T-helper 1 cell treated with Interleukin-12 subunit alpha and Interleukin-12 subunit beta and Interleukin-4 antibody, amounts not matched to agents 30 μg/mL and 1 μg/mL, for 36 hours (primary cell): ENCODE measurements at regions not wholly inside any gene's neighbourhood (a gene's known extent, or its start where the extent isn't known, plus 50 kb on each side); places are given as distances from the start of the nearest gene placed in this dataset.

ENCODE experiments used
- H3K27ac Mint-ChIP-seq: one replicate; pipeline ENCODE4 v1.8.0; 2021; ENCODE audit warnings: mild to moderate bottlenecking, mixed read lengths
- H3K27me3 Mint-ChIP-seq: one replicate; pipeline ENCODE4 v1.8.0; 2021; ENCODE audit warnings: low read depth, mixed read lengths
- H3K36me3 Mint-ChIP-seq: one replicate; pipeline ENCODE4 v1.8.0; 2021; ENCODE audit warnings: low read depth, mixed read lengths
- H3K4me1 Mint-ChIP-seq: one replicate; pipeline ENCODE4 v1.8.0; 2021; ENCODE audit warnings: low read depth, mixed read lengths
- H3K4me3 Mint-ChIP-seq: one replicate; pipeline ENCODE4 v1.8.0; 2021; ENCODE audit warnings: mild to moderate bottlenecking, moderate library complexity, mixed read lengths
- H3K9me3 Mint-ChIP-seq: one replicate; pipeline ENCODE4 v1.8.0; 2021; ENCODE audit warnings: mixed read lengths

DNA sequence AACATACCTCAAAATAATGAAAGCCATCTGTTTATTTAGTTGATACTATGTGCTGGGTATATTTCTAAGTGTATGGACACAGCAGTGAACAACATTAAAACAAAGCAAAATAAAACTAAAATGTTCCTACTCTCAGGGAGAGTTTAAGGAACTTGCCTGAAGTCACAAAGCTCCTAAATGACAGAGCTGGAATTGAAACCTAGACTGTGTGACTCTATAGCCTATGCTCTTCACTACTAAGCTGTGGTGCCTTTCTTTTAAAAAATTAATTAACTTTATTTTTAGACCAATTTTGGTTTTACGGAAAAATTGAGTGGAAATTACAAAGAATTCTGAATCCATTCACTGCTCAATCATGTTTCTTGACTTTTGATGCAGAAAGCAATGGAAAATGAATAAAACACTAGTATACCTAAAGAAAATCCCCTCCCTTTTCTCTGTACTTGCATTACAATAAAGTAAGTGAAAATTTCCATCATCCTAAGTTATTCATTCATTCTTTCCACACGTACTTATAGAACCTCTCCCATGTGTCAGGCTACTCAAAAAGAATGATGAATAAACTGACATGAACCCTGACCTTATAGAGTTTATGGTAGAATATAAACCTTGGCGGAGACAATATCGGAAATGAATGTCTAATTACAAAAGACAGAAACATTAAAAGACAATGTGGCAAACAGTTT is 189.8 kb upstream of the RBMS3 start:
- peaks cover 4% of the 10 kb centered on the region for H3K4me1 Mint-ChIP-seq
- H3K36me3 Mint-ChIP-seq, result no peaks in the 10 kb centered on the region
- H3K27me3 Mint-ChIP-seq, result no peaks in the 10 kb centered on the region
- H3K9me3 Mint-ChIP-seq, result peaks cover 13% of the 10 kb centered on the region
- no peak overlapping the region for H3K27ac Mint-ChIP-seq
- no peak overlapping the region for H3K4me3 Mint-ChIP-seq

DNA sequence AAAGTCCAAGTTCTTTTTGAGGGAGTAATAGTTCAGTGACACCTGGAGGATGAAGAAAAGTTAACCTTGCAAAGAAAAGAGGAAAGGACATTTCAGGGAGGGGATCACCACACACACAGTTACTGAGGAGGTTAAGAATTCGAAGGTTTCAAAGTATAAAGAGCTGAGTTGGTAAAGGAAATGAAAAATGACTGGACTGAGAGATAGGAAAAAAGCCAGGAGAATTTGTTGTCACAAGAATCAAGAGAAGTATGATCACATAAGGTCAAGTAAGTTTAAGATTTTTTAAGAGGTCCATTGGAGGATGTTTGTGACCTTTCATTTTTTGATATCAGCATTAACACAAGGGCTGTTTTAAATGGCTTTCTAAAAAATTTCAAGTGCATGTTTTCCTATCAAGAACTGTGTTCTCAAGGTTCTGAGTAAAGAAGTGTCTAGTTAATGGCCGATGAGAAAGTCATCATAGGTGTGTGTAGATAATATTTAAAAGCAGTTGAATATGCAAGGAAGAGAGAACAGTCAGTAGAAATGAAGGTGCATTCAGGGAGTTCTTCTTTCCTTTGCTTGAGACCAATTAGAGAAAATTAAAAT is 189.2 kb upstream of the RBMS3 start:
- Mint-ChIP-seq H3K9me3 (peaks cover 16% of the 10 kb centered on the region), H3K4me1 (peaks cover 4% of the 10 kb centered on the region), H3K36me3 (no peaks in the 10 kb centered on the region), H3K27ac (no peak overlapping the region), H3K27me3 (no peaks in the 10 kb centered on the region), H3K4me3 (no peak overlapping the region)

DNA sequence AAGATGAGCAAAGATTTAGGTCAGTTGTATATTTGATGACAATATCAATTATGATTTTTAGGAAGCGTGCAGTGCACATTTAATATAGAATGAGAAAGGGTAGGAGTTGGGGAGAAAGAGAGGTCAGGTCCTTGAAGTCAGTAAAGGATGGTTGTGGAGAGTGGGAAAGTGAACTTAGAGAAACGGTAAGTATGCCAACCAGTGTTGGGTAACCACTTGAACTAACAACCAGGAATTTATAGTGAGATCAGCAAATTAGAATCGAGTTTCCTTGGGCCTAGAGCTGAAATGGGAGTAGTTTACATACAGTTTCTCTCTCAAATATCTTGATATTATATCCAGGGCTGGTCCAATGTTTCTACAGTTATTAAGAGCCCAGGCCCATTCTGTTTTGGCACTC is 188.5 kb upstream of the RBMS3 start:
- H3K27me3 Mint-ChIP-seq, result no peaks in the 10 kb centered on the region

DNA sequence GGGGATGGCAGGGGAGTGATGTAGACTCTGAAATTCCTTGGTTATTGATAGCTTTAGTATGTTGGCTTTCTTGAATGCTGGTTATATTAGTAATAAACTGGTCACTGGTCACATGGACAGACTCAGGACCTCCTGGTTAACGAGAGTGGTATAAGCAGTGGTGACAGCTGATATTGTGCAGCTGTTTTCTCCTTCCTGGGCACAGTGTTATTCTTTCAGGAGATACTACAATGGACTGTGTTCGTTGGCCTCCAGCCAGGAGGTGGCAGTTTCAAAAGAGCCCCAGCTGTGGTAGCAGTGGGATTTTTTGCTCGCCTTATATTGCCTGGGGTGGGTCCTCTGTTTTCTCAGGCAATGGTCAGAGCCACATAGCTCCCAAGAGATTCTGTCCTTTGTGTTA is 181.6 kb upstream of the RBMS3 start:
- no peak overlapping the region for H3K27ac Mint-ChIP-seq
- no peaks in the 10 kb centered on the region for H3K36me3 Mint-ChIP-seq
- no peaks in the 10 kb centered on the region for H3K4me1 Mint-ChIP-seq
- H3K4me3 Mint-ChIP-seq, result no peak overlapping the region
- no peaks in the 10 kb centered on the region for H3K27me3 Mint-ChIP-seq
- H3K9me3 Mint-ChIP-seq, result peaks cover 23% of the 10 kb centered on the region

More for the DNA sequence above, 188.5 kb upstream of the RBMS3 start:
- H3K36me3 Mint-ChIP-seq, result no peaks in the 10 kb centered on the region
- no peak overlapping the region for H3K27ac Mint-ChIP-seq
- no peak overlapping the region for H3K4me3 Mint-ChIP-seq
- peaks cover 20% of the 10 kb centered on the region for H3K9me3 Mint-ChIP-seq
- H3K4me1 Mint-ChIP-seq, result peaks cover 4% of the 10 kb centered on the region

DNA sequence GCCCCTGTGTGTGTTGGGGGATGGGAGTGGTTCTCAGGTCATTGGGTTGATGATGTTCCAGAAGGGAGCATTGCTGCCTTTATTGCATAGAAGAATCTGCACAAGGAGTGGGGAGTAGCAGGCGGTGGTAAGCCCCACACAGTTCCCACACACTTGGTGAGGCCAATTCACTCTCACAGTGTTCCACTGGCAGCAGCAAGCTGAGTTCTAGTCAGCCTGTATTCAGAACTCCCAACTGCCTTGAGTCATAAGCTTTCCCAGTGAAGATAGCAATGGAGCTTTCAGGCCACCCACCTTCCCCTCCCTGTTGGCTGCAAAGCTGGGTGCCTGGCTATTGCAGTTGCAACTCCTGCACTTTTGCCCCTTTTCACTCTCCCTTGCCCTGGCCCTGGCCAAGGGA is 181.1 kb upstream of the RBMS3 start:
- Mint-ChIP-seq H3K27ac (no peak overlapping the region), H3K4me3 (no peak overlapping the region), H3K27me3 (no peaks in the 10 kb centered on the region), H3K4me1 (no peaks in the 10 kb centered on the region), H3K9me3 (peaks cover 23% of the 10 kb centered on the region), H3K36me3 (no peaks in the 10 kb centered on the region)

DNA sequence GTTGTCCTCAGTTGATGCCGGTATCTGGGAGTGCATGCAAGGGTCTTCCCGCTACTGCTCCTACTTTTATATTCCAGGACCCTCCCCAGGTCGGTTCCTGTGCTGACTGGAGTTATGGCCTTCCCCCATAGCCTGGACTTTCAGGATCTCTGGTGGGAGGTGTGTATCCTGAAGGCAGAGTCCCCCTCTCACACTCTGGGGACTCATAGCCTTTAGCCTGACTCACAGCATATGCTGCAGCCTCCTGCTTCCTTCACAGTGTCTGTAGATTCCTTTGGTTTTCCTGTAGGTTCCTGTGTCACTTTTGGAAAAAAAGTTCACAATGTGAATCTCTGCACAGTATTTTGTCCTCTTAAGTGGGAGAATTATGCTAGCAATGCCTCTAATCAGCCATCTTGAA is 180.6 kb upstream of the RBMS3 start:
- Mint-ChIP-seq H3K4me3 (no peak overlapping the region), H3K27ac (no peak overlapping the region), H3K9me3 (peaks cover 23% of the 10 kb centered on the region), H3K4me1 (no peaks in the 10 kb centered on the region), H3K36me3 (no peaks in the 10 kb centered on the region), H3K27me3 (no peaks in the 10 kb centered on the region)

DNA sequence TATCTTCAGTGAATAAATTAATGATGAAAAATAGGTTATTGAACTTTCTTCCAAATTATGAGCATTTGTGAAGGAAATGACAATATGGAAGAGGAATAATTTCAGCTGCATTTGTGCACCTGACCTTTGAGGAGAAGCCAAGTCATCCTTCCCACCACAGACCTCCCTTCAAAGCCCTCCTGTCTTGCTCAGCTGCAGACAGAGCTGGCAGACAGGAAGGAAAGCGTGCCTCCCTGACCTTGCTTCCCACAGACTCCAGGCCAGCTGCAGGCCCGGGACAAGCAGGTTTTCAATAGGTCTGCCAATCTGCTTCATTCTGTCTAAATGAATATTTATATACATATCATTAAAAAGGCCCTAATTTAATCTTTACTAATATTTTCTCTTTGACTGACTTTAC is 152.9 kb upstream of the RBMS3 start:
- no peaks in the 10 kb centered on the region for H3K36me3 Mint-ChIP-seq

DNA sequence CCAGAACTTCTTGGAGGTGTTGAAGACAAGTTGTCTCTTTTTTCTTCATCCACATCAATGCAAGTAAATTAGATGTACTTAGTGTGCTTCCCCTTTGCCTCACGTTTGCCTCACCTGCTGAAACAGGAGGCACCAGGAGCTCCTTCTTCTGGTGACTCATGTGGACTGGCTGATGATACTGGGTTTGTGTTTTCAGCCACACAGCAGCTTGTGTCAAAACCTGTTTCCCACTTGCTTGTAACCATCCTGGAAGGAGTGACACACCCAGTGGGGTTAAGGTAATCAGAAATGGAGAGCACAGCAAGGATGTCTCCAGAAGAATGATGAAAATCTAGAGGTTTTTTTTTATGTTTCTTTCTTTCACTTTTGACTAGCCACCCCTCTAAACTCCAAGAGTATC is 143.3 kb upstream of the RBMS3 start:
- no peaks in the 10 kb centered on the region for H3K9me3 Mint-ChIP-seq
- H3K36me3 Mint-ChIP-seq, result no peaks in the 10 kb centered on the region
- no peak overlapping the region for H3K4me3 Mint-ChIP-seq
- no peak overlapping the region for H3K27ac Mint-ChIP-seq
- H3K4me1 Mint-ChIP-seq, result peaks cover 4% of the 10 kb centered on the region
- H3K27me3 Mint-ChIP-seq, result no peaks in the 10 kb centered on the region

More for the DNA sequence above, 152.9 kb upstream of the RBMS3 start:
- Mint-ChIP-seq H3K27ac (no peak overlapping the region), H3K27me3 (no peaks in the 10 kb centered on the region), H3K4me3 (no peak overlapping the region), H3K9me3 (peaks cover 6% of the 10 kb centered on the region), H3K4me1 (no peaks in the 10 kb centered on the region)

DNA sequence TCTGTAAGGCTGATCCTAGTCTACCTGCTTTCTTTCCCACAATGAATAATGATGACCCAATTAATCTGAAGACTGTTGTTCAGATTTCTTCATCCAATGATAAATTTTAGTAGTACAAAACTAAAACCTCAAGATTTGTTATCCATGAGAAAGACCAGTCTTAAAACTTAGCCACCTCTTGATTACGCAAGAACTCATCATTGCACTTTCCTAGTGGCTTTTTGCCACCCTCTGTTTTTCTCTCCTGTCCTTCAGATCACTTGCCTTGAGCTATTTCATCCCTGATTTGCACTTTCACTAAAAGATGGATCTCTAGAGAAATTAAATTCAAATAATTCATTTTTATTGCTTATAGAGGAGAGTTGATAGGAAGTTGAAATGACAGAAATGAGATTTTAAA is 142.7 kb upstream of the RBMS3 start:
- no peak overlapping the region for H3K27ac Mint-ChIP-seq
- H3K9me3 Mint-ChIP-seq, result no peaks in the 10 kb centered on the region
- H3K4me1 Mint-ChIP-seq, result peaks cover 4% of the 10 kb centered on the region
- no peaks in the 10 kb centered on the region for H3K27me3 Mint-ChIP-seq
- no peaks in the 10 kb centered on the region for H3K36me3 Mint-ChIP-seq
- no peak overlapping the region for H3K4me3 Mint-ChIP-seq

DNA sequence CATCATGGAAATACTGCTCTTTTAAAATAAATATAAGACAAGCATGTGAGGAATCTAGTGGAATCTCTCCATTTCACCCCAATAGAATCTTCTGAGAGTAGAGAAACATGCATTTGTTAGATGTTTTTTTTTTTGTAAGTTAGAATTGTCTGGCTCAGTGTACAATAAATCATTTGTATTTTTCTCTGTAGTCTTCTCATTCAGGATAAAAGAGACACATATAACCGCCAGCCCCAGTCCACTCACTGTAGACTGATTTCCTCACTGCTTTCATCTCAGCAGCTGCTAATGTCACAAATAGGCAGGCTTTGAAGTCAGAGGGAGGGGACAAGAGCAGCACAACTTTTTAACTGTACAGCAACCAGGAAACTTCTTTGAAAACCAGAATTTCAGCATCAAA is 140.2 kb upstream of the RBMS3 start:
- H3K27ac Mint-ChIP-seq, result no peak overlapping the region
- H3K9me3 Mint-ChIP-seq, result no peaks in the 10 kb centered on the region
- no peak overlapping the region for H3K4me3 Mint-ChIP-seq
- peaks cover 6% of the 10 kb centered on the region for H3K27me3 Mint-ChIP-seq
- no peaks in the 10 kb centered on the region for H3K36me3 Mint-ChIP-seq
- peaks cover 9% of the 10 kb centered on the region for H3K4me1 Mint-ChIP-seq

DNA sequence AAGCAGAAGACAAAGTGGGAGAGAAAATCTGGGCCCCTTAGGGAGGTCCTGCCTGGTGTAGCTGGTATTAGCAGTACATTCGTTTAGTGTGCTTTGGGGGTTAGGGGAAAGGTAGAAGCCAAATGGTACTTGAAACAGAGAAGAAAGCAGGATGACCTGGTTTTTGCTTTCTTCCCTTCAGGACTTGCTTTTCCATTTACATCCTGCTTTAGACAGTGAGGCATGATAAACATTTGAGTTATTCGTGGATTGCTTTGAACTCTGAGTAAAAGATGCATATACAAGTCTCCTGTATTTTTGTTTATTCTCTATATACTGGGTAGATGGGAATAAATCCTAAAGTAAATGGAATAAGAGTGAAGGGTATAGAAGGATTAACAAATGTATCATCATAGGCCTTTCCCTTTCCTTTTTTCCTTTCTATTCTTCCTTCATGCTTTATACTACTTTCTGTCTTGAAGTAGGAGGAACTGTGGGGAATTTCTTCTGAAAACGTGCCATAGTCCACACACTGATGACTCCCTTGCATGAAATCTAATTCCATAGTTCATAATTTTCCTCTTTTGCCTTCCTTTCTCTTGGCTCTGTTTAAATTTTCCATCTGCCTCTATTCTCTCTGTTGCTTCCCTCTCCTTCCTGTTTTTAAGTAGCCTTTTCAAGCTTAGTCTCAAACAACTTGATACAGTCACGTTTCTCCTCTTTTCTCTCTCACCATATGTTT is 139.5 kb upstream of the RBMS3 start:
- Mint-ChIP-seq H3K9me3 (no peaks in the 10 kb centered on the region), H3K4me3 (no peak overlapping the region), H3K4me1 (peaks cover 9% of the 10 kb centered on the region), H3K27me3 (peaks cover 6% of the 10 kb centered on the region), H3K36me3 (no peaks in the 10 kb centered on the region), H3K27ac (no peak overlapping the region)

DNA sequence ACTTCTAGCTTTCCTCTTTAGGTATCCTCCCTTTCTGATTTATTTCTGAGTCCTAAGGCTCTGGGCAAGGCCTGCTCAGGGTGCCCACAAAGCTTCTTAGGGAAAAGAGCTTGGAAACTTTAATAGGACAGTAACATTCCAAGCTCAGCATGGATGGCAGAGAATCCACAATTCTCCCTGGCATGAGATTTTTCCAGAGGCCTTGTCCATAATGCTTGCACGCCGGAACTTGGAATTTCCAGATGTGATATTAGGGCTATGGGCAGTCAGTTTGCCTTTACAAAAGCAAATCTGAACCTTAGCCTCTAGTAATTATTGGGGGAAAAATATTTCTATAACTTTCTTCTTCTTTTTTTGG is 139.0 kb upstream of the RBMS3 start:
- Mint-ChIP-seq H3K27ac (no peak overlapping the region), H3K9me3 (no peaks in the 10 kb centered on the region), H3K36me3 (no peaks in the 10 kb centered on the region), H3K4me3 (no peak overlapping the region), H3K27me3 (peaks cover 6% of the 10 kb centered on the region), H3K4me1 (peaks cover 9% of the 10 kb centered on the region)

DNA sequence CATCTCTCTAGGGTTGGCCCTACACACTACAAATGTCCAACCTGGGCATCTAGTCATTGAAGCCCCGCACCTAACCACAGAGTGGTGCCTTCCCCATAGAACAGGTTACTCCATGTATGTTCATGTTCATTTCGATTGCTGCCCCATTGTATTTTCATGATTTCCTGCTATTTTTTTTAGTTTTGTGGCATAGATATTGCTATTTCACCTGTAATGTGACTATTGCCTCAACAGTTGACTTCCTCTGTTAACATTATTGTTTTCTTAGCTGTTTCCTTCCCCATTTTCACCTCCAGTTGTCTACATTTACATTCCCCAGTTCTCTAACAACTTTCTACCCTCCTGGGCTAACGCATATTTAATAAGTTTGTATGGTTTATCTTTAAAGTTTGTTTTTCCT is 137.7 kb upstream of the RBMS3 start:
- Mint-ChIP-seq H3K9me3 (no peaks in the 10 kb centered on the region), H3K36me3 (no peaks in the 10 kb centered on the region), H3K4me3 (no peak overlapping the region), H3K27ac (no peak overlapping the region), H3K4me1 (peaks cover 5% of the 10 kb centered on the region), H3K27me3 (peaks cover 6% of the 10 kb centered on the region)

DNA sequence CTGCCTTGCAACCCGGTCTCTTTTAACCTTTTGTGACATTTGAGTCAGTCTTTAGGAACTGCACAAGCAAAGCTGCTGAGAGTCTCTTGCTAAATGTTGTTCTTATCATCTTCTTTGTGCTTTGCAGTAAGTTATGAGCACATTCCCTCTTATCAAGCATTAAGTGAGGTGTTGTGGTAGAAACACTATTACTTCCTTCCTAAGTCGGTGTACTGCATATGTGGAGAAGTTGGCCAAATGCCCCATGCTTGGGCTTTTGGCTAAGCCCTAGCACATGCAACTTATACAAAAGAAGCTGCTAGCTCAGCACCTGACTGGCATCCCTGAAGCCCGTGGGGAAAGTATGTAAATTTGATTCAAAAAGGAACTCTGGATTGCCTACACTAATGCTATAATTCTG is 136.5 kb upstream of the RBMS3 start:
- H3K4me3 Mint-ChIP-seq, result no peak overlapping the region
- H3K27ac Mint-ChIP-seq, result no peak overlapping the region
- peaks cover 11% of the 10 kb centered on the region for H3K27me3 Mint-ChIP-seq
- H3K36me3 Mint-ChIP-seq, result no peaks in the 10 kb centered on the region
- no peaks in the 10 kb centered on the region for H3K9me3 Mint-ChIP-seq
- H3K4me1 Mint-ChIP-seq, result peaks cover 5% of the 10 kb centered on the region

DNA sequence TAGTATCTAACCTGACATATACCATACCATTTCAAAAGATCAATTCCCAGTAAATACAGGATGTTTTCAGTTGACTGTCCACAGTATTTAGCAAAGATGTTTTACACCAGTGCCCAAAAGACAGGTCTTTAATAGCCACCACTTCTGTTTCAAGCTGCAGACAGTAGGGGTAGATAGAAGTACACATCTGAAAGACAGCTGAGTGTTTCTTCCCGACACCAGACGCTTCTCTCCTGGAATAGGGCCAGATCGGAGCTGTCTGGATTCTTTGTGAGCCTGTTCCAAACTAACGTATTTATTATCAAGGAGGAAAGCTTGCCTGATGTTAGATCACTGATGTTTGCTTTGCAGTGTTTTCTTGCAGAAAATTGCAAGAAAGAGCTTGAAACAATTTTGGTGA is 136.1 kb upstream of the RBMS3 start:
- H3K4me3 Mint-ChIP-seq, result no peak overlapping the region
- H3K36me3 Mint-ChIP-seq, result no peaks in the 10 kb centered on the region
- H3K9me3 Mint-ChIP-seq, result no peaks in the 10 kb centered on the region
- H3K27ac Mint-ChIP-seq, result no peak overlapping the region
- H3K4me1 Mint-ChIP-seq, result peaks cover 5% of the 10 kb centered on the region
- H3K27me3 Mint-ChIP-seq, result peaks cover 16% of the 10 kb centered on the region
